AG04450 (cell line): ENCODE measurements at regions not wholly inside any gene's neighbourhood (a gene's known extent, or its start where the extent isn't known, plus 50 kb on each side); places are given as distances from the start of the nearest gene placed in this dataset.

Experiments used
- CTCF ChIA-PET: fragments of 300-600, 350-600 bp; formaldehyde crosslinking; extraction: SDS; loops from one replicate; lab custom pipeline; 2022; ENCODE audit warnings: antibody characterized with exemption, inconsistent platforms; lab: Charles Lee
- POLR2A ChIA-PET: fragments of 350-600 bp; formaldehyde crosslinking; extraction: SDS; loops from one replicate; lab custom pipeline; 2021; ENCODE audit warnings: antibody characterized with exemption, inconsistent platforms; lab: Yijun Ruan, JAX
- DNase-seq: peaks from one replicate; pipeline ENCODE4 v3.0.0-alpha.2; 2011; ENCODE audit warnings: low read depth, low spot score
- H3K27ac ChIP-seq: one replicate; pipeline ENCODE4 v1.5.1; 2012; ENCODE audit warnings: low read depth, low read length, control low read depth
- H3K27me3 ChIP-seq: one replicate; pipeline ENCODE4 v1.6.0; 2012; ENCODE audit warnings: low read length; ENCODE audit not compliant: control insufficient read depth, insufficient read depth
- H3K4me3 ChIP-seq: 2 replicates; pipeline ENCODE4 v1.5.1; 2011; ENCODE audit warnings: mild to moderate bottlenecking, low read depth, low read length, control low read depth
- H3K9me3 ChIP-seq: 2 replicates; pipeline ENCODE4 v1.5.1; 2012; ENCODE audit warnings: low read length; ENCODE audit not compliant: control insufficient read depth, insufficient read depth
- CTCF ChIP-seq: IDR thresholded peaks from 2 replicates; pipeline ENCODE4 v1.5.1; 2011; ENCODE audit warnings: low read depth, low read length, control low read depth, inconsistent platforms

- no peak overlapping the region for H3K27ac ChIP-seq
- H3K27me3 ChIP-seq: peaks cover 29% of the 10 kb centered on the region
- CTCF ChIA-PET: no interaction called here
- no peaks in the 10 kb centered on the region for H3K9me3 ChIP-seq
- POLR2A ChIA-PET: interaction anchor here (0.8 kb wide), 1 partner anchor 9 kb away, joined by 3 read pairs; no protein-coding TSS in a partner anchor
- DNase-seq: no peak
- no peak for TF ChIP-seq CTCF
- H3K4me3 ChIP-seq: no peak overlapping the region
Observed at GRCh38 chr3:71973274-71974030, 188.5 kb upstream of the PROK2 start.

GRCh38 chr3:71972031-71972430 is 187.1 kb upstream of the PROK2 start:
- peaks cover 23% of the 10 kb centered on the region for H3K27me3 ChIP-seq
- no peak for TF ChIP-seq CTCF
- no peaks in the 10 kb centered on the region for H3K9me3 ChIP-seq
- no peak for DNase-seq
- H3K27ac ChIP-seq: no peak overlapping the region
- no peak overlapping the region for H3K4me3 ChIP-seq
- POLR2A ChIA-PET: no interaction called here
- CTCF ChIA-PET: no interaction called here

GRCh38 chr3:71968544-71968943 is 183.6 kb upstream of the PROK2 start:
- ChIA-PET CTCF (no interaction called here), POLR2A (no interaction called here)
- TF ChIP-seq CTCF: no peak
- Histone ChIP-seq H3K4me3 (no peak overlapping the region), H3K9me3 (no peaks in the 10 kb centered on the region), H3K27me3 (peaks cover 18% of the 10 kb centered on the region), H3K27ac (no peak overlapping the region)
- DNase-seq: no peak

GRCh38 chr3:71966185-71966584 is 181.2 kb upstream of the PROK2 start:
- DNase-seq: no peak
- Histone ChIP-seq H3K27ac (no peak overlapping the region), H3K27me3 (peaks cover 21% of the 10 kb centered on the region), H3K9me3 (no peaks in the 10 kb centered on the region), H3K4me3 (no peak overlapping the region)
- no peak for TF ChIP-seq CTCF
- ChIA-PET CTCF (no interaction called here), POLR2A (no interaction called here)

GRCh38 chr3:71964170-71964569 is 179.2 kb upstream of the PROK2 start:
- Histone ChIP-seq H3K4me3 (no peak overlapping the region), H3K27ac (no peak overlapping the region), H3K27me3 (peaks cover 15% of the 10 kb centered on the region), H3K9me3 (no peaks in the 10 kb centered on the region)
- CTCF ChIA-PET: no interaction called here
- POLR2A ChIA-PET: no interaction called here
- TF ChIP-seq CTCF: no peak
- no peak for DNase-seq
